HG02840 (cell line): ENCODE measurements at regions not wholly inside any gene's neighbourhood (a gene's known extent, or its start where the extent isn't known, plus 50 kb on each side); places are given as distances from the start of the nearest gene placed in this dataset.
"Not testable (repeated sequence)": the region's sequence is repeated elsewhere in the genome, so short reads cannot be mapped to it uniquely, and the experiment has no call there.

Source experiments
- ATAC-seq: cut with Tn5 transposase; IDR thresholded peaks from one replicate; pipeline ENCODE4 v1.9.1; 2021; ENCODE audit warnings: mild to moderate bottlenecking, moderate library complexity, moderate number of reproducible peaks; ENCODE audit not compliant: unreplicated experiment, low FRiP score

DNA sequence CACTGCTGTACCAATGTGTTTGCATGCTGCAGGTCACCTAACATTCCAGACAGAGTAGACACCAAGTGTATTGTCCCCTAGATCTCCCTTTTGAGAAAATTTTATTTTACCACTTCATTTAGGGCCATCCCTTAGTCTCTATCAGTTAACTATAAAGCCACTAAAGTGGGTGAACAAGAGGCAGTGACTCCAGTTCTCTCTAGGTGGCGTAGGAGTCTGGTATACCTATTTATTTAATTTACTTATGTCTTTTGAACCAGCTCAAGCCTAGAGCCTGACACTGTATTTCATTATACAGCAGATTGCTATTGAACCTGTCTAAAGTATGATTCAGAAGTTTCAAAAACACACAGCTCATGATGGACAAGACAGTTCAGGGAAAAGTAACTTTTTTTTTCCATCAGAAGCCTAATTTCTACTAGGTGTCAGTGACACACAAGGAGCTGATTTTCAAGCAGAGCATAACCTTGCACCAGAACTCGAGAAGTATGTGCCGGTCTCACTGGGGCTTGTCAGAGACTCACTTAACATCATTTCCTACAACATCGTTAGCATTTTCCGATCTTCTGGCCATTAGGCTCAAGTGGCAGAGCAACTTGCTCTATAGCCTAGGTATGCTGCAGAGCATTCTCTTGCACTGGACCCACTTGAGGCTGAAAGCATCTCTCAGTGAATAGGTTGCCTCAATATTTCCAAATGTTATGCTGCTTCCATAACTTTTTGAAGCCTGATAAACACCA, 175.4 kb downstream of the CDC14C start:
- no peak for ATAC-seq

DNA sequence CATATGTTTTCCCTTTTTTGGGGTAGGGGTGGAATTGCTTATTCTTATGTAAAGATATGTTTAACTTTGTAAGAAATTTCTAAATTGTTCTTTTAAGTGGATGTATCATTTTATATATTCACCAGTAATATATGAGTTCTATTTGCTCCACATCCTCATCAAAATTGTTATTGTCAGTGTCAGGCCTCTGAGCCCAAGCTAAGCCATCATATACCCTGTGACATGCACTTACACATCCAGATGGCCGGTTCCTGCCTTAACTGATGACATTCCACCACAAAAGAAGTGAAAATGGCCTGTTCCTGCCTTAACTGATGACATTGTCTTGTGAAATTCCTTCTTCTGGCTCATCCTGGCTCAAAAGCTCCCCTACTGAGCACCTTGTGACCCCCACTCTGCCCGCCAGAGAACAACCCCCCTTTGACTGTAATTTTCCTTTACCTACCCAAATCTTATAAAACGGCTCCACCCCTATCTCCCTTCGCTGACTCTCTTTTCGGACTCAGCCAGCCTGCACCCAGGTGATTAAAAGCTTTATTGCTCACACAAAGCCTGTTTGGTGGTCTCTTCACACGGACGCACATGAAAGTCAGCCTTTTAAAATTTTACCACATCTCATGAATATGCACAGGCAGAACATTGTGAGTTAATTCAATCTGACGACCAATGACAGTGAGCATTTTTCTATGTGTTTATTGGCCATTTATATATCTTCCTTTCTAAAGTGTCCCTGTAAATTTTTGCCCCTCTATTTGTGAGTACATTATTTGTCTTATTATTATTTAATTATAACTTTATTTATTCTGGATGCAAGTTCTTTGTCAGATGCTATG, 176.8 kb downstream of the CDC14C start:
- not testable (repeated sequence) for ATAC-seq

DNA sequence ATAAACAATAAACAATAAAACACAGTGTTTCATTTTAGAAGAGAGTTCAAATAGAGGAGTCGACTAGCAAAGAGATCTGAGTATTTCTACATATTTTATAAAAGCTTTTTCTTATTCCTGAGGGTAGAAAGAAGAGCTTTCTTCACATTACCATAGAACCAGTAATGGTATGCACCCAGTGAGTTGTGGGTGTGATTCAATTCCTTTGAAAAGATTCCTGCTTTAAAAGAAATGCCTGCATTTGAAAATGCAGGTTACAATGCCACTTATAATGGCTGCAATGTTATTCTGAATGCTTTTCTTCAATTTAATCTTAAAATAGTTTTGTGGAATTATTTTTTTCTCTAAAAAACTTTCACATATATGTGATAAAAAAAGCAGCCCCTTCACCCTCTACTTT, 178.1 kb downstream of the CDC14C start:
- ATAC-seq = no peak

DNA sequence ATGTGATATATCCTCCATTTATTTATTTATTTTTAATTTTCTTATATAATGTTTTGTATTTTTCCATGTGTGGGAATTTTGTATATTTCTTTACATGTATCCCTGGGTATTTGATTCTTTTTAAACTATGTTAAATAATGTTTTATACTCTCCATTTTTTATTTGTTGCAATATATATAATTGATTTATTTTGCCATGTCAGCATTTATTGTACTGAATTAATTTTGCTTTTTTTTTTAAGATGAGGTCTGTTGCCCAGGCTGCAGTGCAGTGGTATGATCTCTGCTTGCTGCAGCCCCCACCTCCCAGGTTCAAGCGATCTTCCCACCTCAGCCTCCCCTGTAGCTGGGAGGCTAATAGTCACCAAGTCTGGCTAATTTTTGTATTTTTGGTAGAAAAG, 187.4 kb downstream of the CDC14C start:
- no peak for ATAC-seq

DNA sequence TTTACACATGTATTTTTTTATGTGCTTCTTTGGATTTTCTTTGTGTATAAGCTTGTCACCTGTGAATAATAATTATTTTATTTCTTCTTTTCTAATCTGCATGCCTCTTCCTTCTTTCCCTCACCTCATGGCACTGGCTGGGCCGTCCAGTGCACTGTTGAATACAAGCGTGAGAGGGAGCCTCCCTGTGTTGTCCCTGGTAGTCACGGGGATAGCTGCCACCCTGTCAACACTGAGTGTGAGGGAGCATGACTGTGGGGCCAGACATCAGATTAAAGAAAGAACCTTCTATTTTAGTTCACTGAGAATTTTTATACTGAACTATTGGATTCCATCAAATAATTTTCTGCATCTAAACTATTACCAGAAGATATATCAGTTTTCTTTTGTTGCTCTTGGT, 187.9 kb downstream of the CDC14C start:
- ATAC-seq = no peak

DNA sequence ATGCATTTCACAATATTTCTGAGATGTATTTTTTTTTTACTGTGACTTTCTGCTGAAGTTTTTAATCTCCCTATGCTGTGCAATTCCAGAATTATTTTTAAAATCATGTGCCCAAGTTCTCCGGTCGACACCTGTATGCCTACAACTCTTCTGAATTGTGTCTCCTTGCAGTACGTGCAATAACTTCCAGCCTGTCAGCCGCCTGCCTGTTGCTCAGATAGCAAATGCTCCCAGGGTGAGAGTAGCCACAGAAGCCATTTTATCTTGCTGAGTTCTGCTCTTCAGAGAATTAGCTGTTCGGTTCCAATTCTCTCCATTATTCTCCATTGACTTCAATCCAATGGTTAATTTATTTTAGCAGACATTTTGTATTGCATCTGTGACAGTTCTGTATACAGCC, 188.3 kb downstream of the CDC14C start:
- no peak for ATAC-seq

DNA sequence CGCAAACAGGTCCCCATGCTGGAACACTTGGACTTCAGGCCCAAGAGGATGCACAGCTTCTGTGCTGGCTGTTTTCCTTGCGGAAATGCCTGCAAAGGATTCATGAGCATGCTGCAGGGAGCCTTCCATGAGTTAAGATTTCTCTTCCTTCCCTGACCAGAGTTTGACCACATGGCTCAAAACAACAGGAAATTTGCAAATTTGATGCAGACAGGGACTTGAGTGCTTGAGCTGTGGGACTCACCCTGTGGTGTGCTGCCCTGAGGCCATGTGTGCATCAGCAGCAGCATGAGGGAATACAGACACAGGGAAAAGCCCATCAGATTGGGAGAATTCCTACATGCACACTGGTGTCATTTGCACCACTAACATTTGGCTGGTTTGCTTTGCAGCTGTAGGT, 195.4 kb downstream of the CDC14C start:
- no peak for ATAC-seq

DNA sequence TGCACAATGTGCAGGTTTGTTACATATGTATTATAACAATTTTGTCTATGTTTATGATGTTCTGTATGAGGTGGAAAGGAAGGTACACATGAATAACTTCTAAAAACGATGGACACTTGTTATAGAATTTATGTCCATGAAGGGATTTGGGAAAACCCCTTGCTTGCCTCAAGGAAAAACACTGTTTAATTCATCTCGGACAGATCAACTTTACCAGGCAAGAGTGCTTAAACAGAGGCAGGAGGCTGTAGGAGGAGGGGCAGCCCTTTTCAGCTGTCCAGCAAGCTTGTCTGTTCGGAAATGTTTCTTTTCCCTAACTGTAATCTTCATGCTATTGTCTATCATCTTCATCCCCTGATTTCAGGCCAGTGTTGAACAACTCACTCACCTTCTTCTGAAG, 200.9 kb downstream of the CDC14C start:
- ATAC-seq = no peak

DNA sequence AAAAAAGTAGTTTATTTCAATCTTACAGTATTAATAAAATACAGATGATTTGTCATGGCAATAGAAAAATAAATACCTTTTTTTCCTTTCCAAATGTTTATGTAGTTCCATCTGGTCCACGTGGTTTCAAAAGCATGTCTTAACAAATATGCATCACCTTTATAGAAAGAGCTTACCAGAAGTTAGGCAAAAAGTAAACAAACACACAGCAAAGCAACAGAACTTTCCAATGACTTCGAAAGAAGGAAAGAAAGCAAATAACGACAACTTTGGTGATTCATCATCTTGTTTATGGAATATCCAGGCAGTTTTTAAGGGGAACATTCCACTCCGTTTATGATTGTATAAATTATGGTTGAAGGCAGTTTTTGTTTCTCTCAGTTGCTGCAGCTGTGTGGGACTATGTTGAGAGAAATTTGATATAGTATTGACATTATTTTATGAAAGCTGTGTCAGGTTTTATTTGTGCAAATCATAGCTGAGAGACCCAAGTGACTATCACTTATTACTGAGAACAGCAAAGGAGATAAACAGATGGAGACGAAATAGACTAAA, 203.1 kb downstream of the CDC14C start:
- ATAC-seq = no peak

DNA sequence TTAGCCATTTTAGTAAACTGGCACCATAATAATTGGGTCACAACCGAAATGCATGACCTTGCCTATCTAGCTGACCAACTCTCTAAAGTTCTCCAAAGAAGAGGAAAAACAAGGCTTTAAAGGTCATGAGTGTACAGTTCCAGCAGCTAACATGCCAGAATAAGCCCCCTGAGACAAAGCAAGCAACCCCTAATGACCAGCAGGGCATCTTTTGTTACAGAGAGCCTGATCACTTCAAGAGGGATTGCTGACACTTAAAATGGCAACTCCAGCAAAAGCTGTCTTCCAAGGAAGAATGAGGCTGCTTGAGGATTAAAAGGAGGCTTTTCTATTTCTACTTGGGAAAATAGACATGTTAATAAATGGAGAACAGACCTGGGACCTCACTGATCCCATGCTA, 213.6 kb downstream of the CDC14C start:
- ATAC-seq = no peak

DNA sequence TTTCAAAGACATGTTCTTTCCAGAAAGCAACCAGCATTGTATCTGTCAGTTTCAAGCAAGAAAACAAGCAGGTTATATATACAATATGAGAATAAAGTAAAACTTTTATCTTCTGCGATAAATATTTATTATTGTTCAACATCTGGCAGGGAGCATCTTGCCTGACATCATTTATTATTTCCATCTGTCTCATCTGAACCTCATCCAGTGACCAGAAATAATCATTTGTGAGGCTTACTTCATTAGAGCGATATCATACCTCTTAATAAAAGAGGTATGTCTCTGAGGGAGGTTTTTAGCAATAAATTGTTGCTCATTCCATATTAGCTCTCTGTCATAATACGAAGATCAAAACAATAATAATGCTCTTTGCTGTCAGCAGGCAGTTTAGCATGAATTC, 226.1 kb downstream of the CDC14C start:
- ATAC-seq = no peak

DNA sequence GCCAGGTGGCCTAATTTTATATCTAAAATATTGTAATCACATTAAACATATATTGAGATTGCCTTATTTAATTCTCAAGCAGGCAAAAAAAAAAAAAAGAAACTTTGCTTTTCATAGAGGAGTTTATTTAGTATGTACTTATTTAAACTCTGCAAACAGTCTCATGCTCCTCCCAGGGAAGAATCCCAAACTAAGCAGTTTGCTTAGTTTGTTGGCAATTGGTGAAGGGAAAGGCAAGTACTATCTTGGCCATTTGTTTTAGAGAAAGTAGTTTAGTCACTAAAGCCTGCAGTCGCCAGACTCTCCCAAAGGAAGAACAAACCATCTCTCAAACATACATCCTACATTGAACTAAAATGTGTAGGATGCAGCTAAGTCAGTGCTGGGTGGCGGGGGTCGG, 226.8 kb downstream of the CDC14C start:
- ATAC-seq = no peak

DNA sequence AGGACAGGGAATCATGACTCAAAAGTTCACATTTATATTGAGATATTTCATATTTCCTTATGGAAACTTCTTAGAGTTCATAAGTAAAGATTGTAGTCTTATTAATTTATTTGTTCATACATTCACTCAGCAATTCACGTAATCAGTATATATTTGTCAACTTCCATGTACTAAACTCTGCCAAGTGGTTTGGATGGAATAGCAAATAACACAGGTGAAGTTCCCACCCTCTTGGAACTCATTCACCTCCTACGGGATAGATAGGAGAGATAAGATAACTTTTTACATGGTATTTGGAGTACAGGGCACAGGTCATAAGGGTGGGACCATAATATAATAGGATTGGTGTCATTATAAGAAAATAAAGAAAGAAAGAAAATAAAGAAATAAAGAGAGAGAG, 234.0 kb downstream of the CDC14C start:
- ATAC-seq = no peak

DNA sequence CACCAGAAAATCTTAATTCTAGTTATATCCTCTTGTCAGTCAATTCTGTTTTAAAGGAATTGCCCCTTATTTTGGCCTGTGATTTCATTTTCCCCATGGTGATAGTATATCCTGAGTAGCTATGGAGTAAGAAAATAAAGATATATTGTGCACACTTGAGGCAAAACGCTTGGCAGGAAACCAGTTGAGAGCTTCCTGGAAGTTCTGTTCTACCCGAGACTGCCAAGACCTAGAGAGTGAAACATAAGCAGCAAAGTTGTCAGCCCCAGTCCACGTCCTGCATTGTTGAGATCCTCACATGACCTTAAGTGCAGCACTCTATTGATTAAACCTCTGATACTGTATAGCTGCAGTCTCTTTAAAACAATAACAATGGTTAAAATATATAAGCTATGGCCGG, 235.2 kb downstream of the CDC14C start:
- ATAC-seq = no peak

DNA sequence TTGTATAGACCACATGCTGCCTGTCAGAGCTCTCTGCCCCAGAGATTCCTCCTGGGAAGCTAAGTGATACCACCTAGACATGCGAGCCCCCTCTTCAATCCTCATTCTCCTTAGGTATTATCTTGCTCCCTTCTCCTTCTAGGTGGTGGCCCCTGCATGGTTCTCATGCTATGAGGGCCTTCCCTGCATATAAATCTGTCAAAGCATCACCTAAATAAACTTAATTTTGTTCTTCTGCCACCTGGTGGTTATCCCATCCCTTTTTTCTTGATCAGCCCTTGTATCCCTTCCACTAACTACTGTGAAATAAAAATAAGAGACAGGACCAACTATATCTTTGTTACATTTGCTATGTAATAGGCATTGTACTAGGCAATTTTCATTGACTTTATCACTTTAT, 242.1 kb downstream of the CDC14C start:
- ATAC-seq = no peak

DNA sequence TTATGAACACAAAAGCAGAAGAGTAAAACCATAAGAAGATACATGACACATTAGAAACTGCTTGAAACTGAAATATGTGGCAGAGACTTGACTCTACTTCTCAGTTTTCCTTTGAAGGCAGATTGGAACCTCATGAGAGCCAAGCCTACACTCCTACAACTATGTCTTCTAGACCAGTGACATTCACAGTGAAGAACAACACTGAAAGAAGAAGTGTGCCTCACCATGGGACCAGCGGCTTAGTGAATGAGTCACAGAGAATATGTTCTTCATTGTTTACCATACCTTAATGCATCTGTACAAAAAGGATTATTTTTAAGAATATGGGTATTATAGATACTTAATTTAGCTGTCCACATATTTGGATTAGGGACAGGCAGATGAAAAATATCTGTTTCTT, 248.3 kb downstream of the CDC14C start:
- ATAC-seq = no peak

DNA sequence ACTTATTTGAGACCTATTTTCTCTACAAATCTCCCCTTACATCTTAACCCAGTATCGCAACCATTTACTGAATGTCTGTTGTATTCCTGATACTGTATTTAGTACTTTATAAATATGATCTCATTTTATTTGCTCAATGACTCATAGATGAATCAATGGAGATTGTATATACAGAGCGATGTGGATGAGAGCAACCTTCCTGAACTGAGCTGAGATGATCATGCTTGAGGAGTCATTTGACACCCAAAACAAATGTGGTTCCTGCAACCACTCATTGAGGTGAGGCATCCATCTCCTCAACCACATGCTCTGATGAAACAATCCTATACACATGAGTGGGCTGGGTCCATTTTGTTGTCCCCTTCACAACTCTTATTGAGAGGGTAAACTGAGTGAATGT, 250.0 kb downstream of the CDC14C start:
- ATAC-seq = no peak

DNA sequence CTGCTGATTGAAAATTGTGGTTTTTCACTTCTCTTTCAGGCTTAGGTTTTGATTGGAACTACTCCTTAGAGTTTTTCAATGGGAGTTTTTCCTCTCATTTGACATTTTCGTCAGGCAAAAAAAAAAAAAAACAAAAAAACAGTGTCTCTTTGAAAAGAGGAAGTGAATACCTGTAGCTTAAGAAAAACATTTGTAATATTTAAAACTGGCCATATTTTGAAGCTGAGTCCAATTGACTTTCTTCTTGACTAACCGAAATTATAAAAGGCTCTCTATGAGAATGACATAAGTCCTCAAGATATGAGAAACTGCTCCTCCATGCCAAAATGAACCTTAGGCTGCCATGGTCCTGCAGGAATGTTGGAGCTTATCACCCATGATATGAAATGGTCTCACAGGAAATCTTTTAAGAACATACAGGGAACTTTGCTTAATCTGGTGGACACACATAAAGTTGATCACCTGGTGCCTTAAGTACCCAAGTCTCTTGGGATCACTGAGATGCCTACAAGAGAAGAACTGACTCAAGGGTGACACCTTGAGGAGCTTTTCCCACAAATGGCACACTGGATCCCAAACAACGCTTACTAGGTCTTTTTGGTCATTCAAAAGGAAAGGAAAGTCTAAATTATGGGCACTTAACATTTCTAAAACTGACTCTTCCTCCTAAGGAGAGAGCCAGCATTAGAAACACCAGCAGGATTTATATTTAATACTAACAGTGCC, 263.4 kb downstream of the CDC14C start:
- no peak for ATAC-seq

DNA sequence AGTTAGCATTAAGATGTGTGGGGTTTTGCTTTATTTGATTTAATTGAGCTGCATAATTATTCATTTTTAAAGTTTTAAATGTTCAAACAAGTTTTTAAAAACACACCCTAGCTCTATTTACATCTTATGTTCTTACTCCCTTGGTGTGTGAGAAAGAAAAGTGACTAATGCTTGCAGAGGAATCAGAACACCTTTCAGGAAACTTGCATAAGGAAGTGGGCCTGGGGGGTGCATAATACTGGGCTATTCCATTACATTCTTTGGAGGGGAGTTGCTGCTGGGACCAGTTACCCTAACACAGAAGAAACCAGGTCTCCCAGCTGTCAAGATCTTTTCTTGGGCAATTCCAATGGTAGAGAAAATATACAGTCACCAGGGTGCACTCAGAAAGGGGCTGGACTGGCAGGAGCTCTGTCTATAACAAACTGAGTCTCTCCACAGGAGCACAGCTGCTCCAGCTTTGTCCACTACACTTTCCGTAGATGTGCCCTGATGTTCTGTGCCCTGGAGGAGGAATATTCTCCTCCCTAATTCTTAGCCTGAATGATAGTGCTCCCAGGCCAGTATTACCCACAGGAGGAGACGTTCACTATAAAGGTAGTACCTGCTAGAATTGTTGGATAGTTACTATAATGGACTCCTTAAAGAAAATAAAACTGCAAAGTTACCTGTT, 304.2 kb downstream of the CDC14C start:
- ATAC-seq = no peak

DNA sequence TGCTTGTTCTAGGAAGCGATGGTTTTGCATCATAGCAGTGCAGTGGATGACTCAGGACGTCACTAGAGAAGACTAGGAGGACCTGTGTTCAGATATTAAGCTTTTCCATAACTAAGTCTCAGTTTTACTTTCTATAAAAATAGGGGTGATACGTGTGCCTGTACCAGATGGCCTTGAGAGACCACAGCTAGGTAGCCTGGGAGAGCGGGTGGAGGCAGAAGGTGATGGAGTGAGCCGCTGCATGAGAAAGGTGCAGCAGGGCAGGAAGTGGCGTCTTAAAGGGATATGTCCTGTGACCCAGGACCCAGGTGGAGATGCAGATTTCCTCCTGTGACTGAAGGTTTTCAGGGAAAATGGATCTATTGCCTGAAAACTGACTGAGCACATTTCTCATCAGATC, 304.9 kb downstream of the CDC14C start:
- no peak for ATAC-seq

DNA sequence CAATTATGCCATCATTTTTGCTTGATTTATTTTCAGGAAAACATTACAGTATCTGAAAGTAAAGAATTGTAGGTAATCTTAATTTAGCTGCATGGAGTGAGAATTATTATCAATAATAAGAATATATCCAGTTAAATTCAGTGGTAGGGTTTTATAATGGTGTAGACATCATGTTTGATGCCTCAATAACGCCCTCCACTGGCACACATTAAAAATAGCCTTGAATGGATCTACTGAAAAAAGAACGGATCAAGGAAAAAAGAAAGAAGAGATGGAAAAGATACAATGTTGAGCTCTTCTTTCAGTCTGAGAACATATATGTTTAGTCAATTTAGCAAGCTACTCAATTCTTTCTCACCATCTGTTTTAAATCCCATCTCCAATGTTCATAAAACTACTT, 319.2 kb downstream of the CDC14C start:
- no peak for ATAC-seq
